Gastroesophageal sphincter (tissue), 4 donors: ENCODE measurements at regions not wholly inside any gene's neighbourhood (a gene's known extent, or its start where the extent isn't known, plus 50 kb on each side); places are given as distances from the start of the nearest gene placed in this dataset.

Experiments
- ATAC-seq: fragments of 150-250 bp; one replicate; pipeline ENCODE4 v1.9.1; 2016; ENCODE audit warnings: mild to moderate bottlenecking, moderate library complexity
- H3K27ac ChIP-seq, 4 donors: fragments of 200-600 bp; sonication (generic) in 3 of 4; 1 replicate in 3 of 4; 2 replicates in 1 of 4; pipeline ENCODE4 v1.5.1; 2016 to 2019
- H3K27me3 ChIP-seq: fragments of 200-600 bp; sonication (generic); one replicate; pipeline ENCODE4 v1.5.1; 2019
- H3K36me3 ChIP-seq, 2 donors: fragments of 200-600 bp; sonication (generic); one replicate each; pipeline ENCODE4 v1.5.1; 2019; ENCODE audit warnings: control low read depth in 1 of 2
- H3K4me1 ChIP-seq, 3 donors: fragments of 200-600 bp; sonication (generic); 1 replicate in 2 of 3; 2 replicates in 1 of 3; pipeline ENCODE4 v1.5.1; 2016 to 2019; ENCODE audit warnings: control low read depth in 2 of 3
- H3K4me3 ChIP-seq, 2 donors: fragments of 200-600 bp; sonication (generic); one replicate each; pipeline ENCODE4 v1.5.1; 2019; ENCODE audit warnings: mild to moderate bottlenecking in 1 of 2, moderate library complexity in 1 of 2
- H3K9me3 ChIP-seq, 3 donors: fragments of 200-600 bp; sonication (generic); one replicate each; pipeline ENCODE4 v1.5.1; 2017 to 2019; ENCODE audit warnings: control low read depth in 2 of 3
- CTCF ChIP-seq, 4 experiments: fragments of 200-600 bp in 2 of 4; fragments of 450-650 bp in 2 of 4; sonication (generic) in 1 of 4; IDR thresholded peaks; one replicate each; pipeline ENCODE4 v1.5.1; 2017 to 2019; ENCODE audit warnings: antibody characterized with exemption in 4 of 4, mild to moderate bottlenecking in 2 of 4, moderate library complexity in 2 of 4
- EP300 ChIP-seq: sonication (generic); formaldehyde crosslinking; IDR thresholded peaks from one replicate; pipeline ENCODE4 v1.6.1; 2017; ENCODE audit warnings: antibody characterized with exemption, mild to moderate bottlenecking
- POLR2A ChIP-seq, 2 donors: fragments of 450-650 bp; IDR thresholded peaks; one replicate each; pipeline ENCODE4 v1.6.1; 2017; ENCODE audit warnings: antibody characterized with exemption in 2 of 2, mild to moderate bottlenecking in 2 of 2, moderate library complexity in 1 of 2
- POLR2AphosphoS5 ChIP-seq: sonication (generic); formaldehyde crosslinking; IDR thresholded peaks from one replicate; pipeline ENCODE4 v1.6.1; 2017; ENCODE audit warnings: antibody characterized with exemption
- WGBS, 2 donors: methylation state at CpG; one replicate each; pipeline ENCODE4 v1.1.5; 2018; ENCODE audit warnings: low coverage in 1 of 2; 5-methylcytosine and 5-hydroxymethylcytosine counted together

- no peak overlapping the region for H3K4me3 ChIP-seq
- peaks cover 5 to 19% (median 7%) of the 10 kb centered on the region in 3 donors for H3K4me1 ChIP-seq
- H3K9me3 ChIP-seq = no peaks in the 10 kb centered on the region
- no peaks in the 10 kb centered on the region for H3K36me3 ChIP-seq
- no peak for ATAC-seq
- no peak for TF ChIP-seq POLR2A (IDR thresholded peaks at IDR 0.05)
- TF ChIP-seq POLR2AphosphoS5 = no peak
- no peak for TF ChIP-seq CTCF (IDR thresholded peaks at IDR 0.05)
- TF ChIP-seq EP300 = no peak
- H3K27ac ChIP-seq = no peak overlapping the region
- WGBS, 2 donors = 83 to 88% methylated on average over 1 of the region's 3 CpGs
- no peaks in the 10 kb centered on the region for H3K27me3 ChIP-seq
Observed at GRCh38 chr2:207308519-207309224, 142.9 kb upstream of the KLF7 start.

- Histone ChIP-seq H3K4me1 (peaks cover 5 to 19% (median 7%) of the 10 kb centered on the region in 3 donors), H3K36me3 (no peaks in the 10 kb centered on the region), H3K27ac (peak overlapping the region; percentile 39 to 78 (median 56)), H3K9me3 (no peaks in the 10 kb centered on the region), H3K27me3 (no peaks in the 10 kb centered on the region), H3K4me3 (no peak overlapping the region)
- ATAC-seq = peak; percentile 89
- WGBS, 2 donors = 52 to 56% methylated on average over 3 to 4 of the region's 4 CpGs
- TF ChIP-seq CTCF (IDR thresholded peaks at IDR 0.05) = peak in 3 of 4 experiments; percentile 6 to 55 (median 29)
- TF ChIP-seq EP300 = no peak
- TF ChIP-seq POLR2AphosphoS5 = peak; percentile 80
Observed at GRCh38 chr2:207311316-207312005, 145.7 kb upstream of the KLF7 start.

DNA sequence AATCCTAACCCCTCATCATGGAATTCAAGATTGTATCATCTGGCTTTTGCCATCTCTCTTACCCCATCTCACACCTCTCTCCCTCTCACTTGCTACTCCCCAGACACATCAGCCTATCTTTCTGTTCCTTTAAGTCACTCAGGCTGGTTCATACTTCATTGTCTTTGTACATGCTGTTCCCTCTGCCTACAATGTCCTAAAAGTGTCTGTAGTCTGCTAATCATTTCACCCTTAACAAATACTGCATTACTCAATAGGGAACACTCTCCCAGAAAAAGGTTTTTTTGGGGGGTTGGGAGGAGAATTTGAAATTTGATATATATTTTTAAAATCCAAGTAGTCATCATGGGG is 146.2 kb upstream of the KLF7 start:
- Histone ChIP-seq H3K4me3 (no peak overlapping the region), H3K4me1 (peaks cover 5 to 19% (median 7%) of the 10 kb centered on the region in 3 donors), H3K9me3 (no peaks in the 10 kb centered on the region), H3K27ac (peak overlapping the region in 1 of 4 donors; percentile 78), H3K36me3 (no peaks in the 10 kb centered on the region), H3K27me3 (no peaks in the 10 kb centered on the region)
- TF ChIP-seq POLR2A (IDR thresholded peaks at IDR 0.05) (no peak), POLR2AphosphoS5 (no peak)
- no peak for ATAC-seq

GRCh38 chr2:207313947-207314346 is 148.2 kb upstream of the KLF7 start:
- Histone ChIP-seq H3K4me3 (no peak overlapping the region), H3K27ac (no peak overlapping the region), H3K9me3 (no peaks in the 10 kb centered on the region), H3K27me3 (no peaks in the 10 kb centered on the region), H3K36me3 (no peaks in the 10 kb centered on the region), H3K4me1 (peaks cover 5 to 19% (median 7%) of the 10 kb centered on the region in 3 donors)
- WGBS, 2 donors = 74% methylated on average over 2 of the region's 2 CpGs; no CpG with 5 or more reads in 1 of the 2 donors
- no peak for ATAC-seq
- TF ChIP-seq EP300 (no peak), POLR2AphosphoS5 (no peak)

DNA sequence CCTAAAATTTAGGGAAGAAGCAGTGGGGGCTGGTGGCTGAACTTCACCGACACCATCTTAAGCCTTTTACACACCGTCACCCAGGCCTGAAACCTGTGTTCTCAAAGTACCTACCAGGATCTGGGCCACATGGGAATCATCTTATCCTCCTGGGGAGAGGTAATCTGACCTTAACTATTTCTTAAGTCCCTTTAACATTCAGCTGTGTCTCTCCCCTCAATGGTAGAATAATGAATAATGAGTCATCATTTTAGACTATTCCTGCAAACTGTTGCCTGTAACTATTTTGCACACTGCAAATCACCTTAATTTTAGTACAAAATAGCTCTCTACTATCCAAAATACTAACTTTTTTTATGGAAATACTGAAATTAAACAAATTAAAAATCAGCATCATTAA is 149.4 kb upstream of the KLF7 start:
- H3K36me3 ChIP-seq = no peaks in the 10 kb centered on the region
- WGBS, 2 donors = 93 to 94% methylated on average over 2 of the region's 2 CpGs
- no peaks in the 10 kb centered on the region for H3K27me3 ChIP-seq
- H3K27ac ChIP-seq = no peak overlapping the region
- no peak overlapping the region for H3K4me3 ChIP-seq
- no peak for TF ChIP-seq EP300
- no peak for TF ChIP-seq CTCF (IDR thresholded peaks at IDR 0.05)
- no peaks in the 10 kb centered on the region for H3K9me3 ChIP-seq
- H3K4me1 ChIP-seq = peaks cover 5 to 14% (median 7%) of the 10 kb centered on the region in 3 donors
- ATAC-seq = no peak

GRCh38 chr2:207316484-207316883 is 150.7 kb upstream of the KLF7 start:
- Histone ChIP-seq H3K36me3 (no peaks in the 10 kb centered on the region), H3K9me3 (no peaks in the 10 kb centered on the region), H3K4me1 (peaks cover 0 to 2% (median 0%) of the 10 kb centered on the region in 3 donors), H3K27me3 (no peaks in the 10 kb centered on the region), H3K27ac (no peak overlapping the region), H3K4me3 (no peak overlapping the region)
- no peak for ATAC-seq
- WGBS, 2 donors = 78 to 82% methylated on average over 2 of the region's 2 CpGs
- TF ChIP-seq POLR2AphosphoS5 (no peak), POLR2A (IDR thresholded peaks at IDR 0.05) (no peak), CTCF (IDR thresholded peaks at IDR 0.05) (no peak), EP300 (no peak)
